Fibroblast of lung (primary cell): ENCODE measurements at regions not wholly inside any gene's neighbourhood (a gene's known extent, or its start where the extent isn't known, plus 50 kb on each side); places are given as distances from the start of the nearest gene placed in this dataset.

Experiments used
- EZH2 ChIP-seq: IDR thresholded peaks from 2 replicates; pipeline ENCODE4 v1.5.1; 2012; ENCODE audit warnings: low read length, control low read depth, mild to moderate bottlenecking; ENCODE audit errors: missing control alignments
- TF ChIP-seq, protein P1 (sequence below), 2 donors: IDR thresholded peaks in 1 of 2; conservative IDR thresholded peaks in 1 of 2; 1 replicate in 1 of 2; 2 replicates in 1 of 2; pipeline ENCODE4 v1.5.1; 2011 to 2012; ENCODE audit warnings: low read length in 2 of 2, control low read depth in 1 of 2, inconsistent platforms in 1 of 2, low read depth in 1 of 2, mild to moderate bottlenecking in 1 of 2

DNA sequence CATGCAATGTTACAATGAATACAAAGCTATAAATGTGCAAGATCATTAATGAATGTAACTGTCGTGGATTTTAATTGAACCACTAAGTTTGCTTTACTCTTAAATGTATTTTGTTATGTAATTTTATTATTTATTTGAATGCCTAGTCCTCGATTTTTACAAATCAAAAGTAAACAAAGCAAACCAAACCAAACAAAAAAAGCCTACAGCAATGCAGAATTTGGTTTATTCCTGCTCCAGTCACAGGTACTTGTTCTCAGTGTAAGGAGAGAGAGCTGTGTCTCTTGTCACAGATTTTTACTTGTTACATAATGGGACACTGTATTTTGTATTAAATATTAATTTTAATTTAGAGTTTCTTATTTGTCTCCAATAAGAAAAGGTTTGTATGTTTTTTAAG is 584.3 kb upstream of the SLITRK6 start:
- TF ChIP-seq, protein P1, sequence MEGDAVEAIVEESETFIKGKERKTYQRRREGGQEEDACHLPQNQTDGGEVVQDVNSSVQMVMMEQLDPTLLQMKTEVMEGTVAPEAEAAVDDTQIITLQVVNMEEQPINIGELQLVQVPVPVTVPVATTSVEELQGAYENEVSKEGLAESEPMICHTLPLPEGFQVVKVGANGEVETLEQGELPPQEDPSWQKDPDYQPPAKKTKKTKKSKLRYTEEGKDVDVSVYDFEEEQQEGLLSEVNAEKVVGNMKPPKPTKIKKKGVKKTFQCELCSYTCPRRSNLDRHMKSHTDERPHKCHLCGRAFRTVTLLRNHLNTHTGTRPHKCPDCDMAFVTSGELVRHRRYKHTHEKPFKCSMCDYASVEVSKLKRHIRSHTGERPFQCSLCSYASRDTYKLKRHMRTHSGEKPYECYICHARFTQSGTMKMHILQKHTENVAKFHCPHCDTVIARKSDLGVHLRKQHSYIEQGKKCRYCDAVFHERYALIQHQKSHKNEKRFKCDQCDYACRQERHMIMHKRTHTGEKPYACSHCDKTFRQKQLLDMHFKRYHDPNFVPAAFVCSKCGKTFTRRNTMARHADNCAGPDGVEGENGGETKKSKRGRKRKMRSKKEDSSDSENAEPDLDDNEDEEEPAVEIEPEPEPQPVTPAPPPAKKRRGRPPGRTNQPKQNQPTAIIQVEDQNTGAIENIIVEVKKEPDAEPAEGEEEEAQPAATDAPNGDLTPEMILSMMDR (conservative IDR thresholded peaks at IDR 0.05 in 1 of 2, IDR thresholded peaks at IDR 0.05 in 1 of 2; ENCODE audit: low read depth in 1 of 2, low read length in 2 of 2) = no peak
- TF ChIP-seq EZH2 = no peak
